Glutamatergic neuron (in vitro differentiated cells): ENCODE measurements at regions not wholly inside any gene's neighbourhood (a gene's known extent, or its start where the extent isn't known, plus 50 kb on each side); places are given as distances from the start of the nearest gene placed in this dataset.

Experiments
- DNase-seq: peaks from one replicate; pipeline ENCODE4 v3.0.0; 2022
- H3K27ac Mint-ChIP-seq: one replicate; pipeline ENCODE4 v1.8.0; 2020; ENCODE audit warnings: mild to moderate bottlenecking, mixed read lengths, inconsistent platforms; ENCODE audit not compliant: unreplicated experiment
- H3K27me3 Mint-ChIP-seq: one replicate; pipeline ENCODE4 v1.8.0; 2020; ENCODE audit warnings: mild to moderate bottlenecking, moderate library complexity, mixed read lengths, inconsistent platforms; ENCODE audit not compliant: unreplicated experiment
- H3K36me3 Mint-ChIP-seq: one replicate; pipeline ENCODE4 v1.8.0; 2020; ENCODE audit warnings: mild to moderate bottlenecking, mixed read lengths, inconsistent platforms; ENCODE audit not compliant: unreplicated experiment
- H3K4me1 Mint-ChIP-seq: one replicate; pipeline ENCODE4 v1.8.0; 2020; ENCODE audit warnings: mild to moderate bottlenecking, low read depth, mixed read lengths, inconsistent platforms; ENCODE audit not compliant: unreplicated experiment
- H3K4me3 Mint-ChIP-seq: one replicate; pipeline ENCODE4 v1.8.0; 2020; ENCODE audit warnings: mild to moderate bottlenecking, mixed read lengths, inconsistent platforms; ENCODE audit not compliant: unreplicated experiment
- H3K9me3 Mint-ChIP-seq: one replicate; pipeline ENCODE4 v1.8.0; 2020; ENCODE audit warnings: mild to moderate bottlenecking, moderate library complexity, mixed read lengths, inconsistent platforms; ENCODE audit not compliant: unreplicated experiment
- CTCF ChIP-seq: fragments of 200-600 bp; sonication (generic); IDR thresholded peaks from one replicate; pipeline ENCODE4 v1.5.0; 2021; ENCODE audit not compliant: partially characterized antibody, unreplicated experiment

GRCh38 chr2:19454125-19454524, 95.7 kb upstream of the OSR1 start:
- no peaks in the 10 kb centered on the region for H3K9me3 Mint-ChIP-seq
- no peak for TF ChIP-seq CTCF
- H3K36me3 Mint-ChIP-seq, result no peaks in the 10 kb centered on the region
- H3K27me3 Mint-ChIP-seq, result peaks cover 1% of the 10 kb centered on the region
- DNase-seq, result no peak
- no peak overlapping the region for H3K27ac Mint-ChIP-seq
- no peaks in the 10 kb centered on the region for H3K4me1 Mint-ChIP-seq
- no peak overlapping the region for H3K4me3 Mint-ChIP-seq

DNA sequence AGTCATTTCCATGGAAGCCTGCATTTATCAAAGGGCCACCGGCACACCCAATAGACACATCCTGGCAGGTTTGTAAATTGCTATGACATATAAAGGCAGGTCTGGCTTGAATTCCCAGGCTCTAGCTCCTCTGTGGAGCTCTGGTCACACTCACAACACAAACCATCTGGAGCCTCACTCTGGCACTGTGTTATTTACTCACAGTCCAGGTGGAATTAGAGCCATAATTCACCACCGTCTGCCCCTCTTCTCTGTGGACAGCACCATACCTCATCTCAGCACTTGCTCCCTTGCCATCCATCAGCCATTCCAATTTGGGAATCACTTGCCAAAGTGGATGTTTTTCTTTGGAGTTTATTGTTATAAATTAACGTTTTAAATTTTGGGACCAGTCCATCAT, 84.3 kb upstream of the OSR1 start:
- DNase-seq, result no peak
- no peak for TF ChIP-seq CTCF
- H3K4me1 Mint-ChIP-seq, result peaks cover 6% of the 10 kb centered on the region
- no peaks in the 10 kb centered on the region for H3K27me3 Mint-ChIP-seq
- H3K9me3 Mint-ChIP-seq, result no peaks in the 10 kb centered on the region
- H3K4me3 Mint-ChIP-seq, result no peak overlapping the region
- peaks cover 11% of the 10 kb centered on the region for H3K36me3 Mint-ChIP-seq
- H3K27ac Mint-ChIP-seq, result no peak overlapping the region

DNA sequence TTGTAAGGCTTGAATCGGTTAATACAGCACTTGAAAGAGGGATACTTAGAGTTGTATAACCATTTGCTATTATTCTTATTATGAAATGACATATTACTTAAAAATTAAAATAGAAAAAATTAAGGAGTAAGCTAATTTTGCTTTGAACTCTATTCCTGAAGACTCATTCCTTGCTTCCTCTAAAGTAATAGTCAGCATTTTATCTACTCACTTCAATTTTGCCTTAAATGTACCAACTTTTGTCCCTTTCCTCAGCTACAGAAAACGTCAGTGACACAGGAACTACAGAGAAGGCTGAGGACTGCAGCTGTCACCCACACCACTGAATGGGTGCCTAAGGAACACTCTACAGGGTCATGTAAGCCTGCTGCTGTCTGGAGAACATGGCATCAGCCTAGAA, 80.7 kb upstream of the OSR1 start:
- H3K27me3 Mint-ChIP-seq, result peaks cover 2% of the 10 kb centered on the region
- TF ChIP-seq CTCF, result no peak
- peaks cover 4% of the 10 kb centered on the region for H3K36me3 Mint-ChIP-seq
- H3K4me1 Mint-ChIP-seq, result peaks cover 14% of the 10 kb centered on the region
- H3K9me3 Mint-ChIP-seq, result no peaks in the 10 kb centered on the region
- no peak for DNase-seq
- no peak overlapping the region for H3K4me3 Mint-ChIP-seq
- no peak overlapping the region for H3K27ac Mint-ChIP-seq

DNA sequence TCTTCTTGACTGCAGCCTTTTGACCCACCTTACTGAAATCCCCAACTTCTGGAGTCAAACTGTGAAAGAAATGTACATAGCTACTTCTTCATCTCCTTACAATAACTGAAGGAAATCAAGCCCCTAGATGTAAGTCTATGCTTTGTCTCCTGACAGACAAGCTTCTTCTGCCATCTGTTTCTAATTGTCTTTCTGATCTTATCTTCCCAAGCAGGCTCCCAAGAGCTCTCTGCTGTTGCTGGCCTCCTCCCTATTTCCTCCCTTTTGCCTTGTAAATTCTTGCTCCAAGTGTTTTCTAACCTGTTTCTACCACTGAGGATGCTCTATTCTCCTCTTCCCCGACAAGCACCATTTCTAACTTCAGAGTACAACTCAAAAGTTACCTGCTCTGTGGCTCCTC, 77.4 kb upstream of the OSR1 start:
- no peak for TF ChIP-seq CTCF
- Mint-ChIP-seq H3K27ac (no peak overlapping the region), H3K36me3 (no peaks in the 10 kb centered on the region), H3K4me1 (peaks cover 17% of the 10 kb centered on the region), H3K9me3 (no peaks in the 10 kb centered on the region), H3K27me3 (peaks cover 2% of the 10 kb centered on the region), H3K4me3 (no peak overlapping the region)
- DNase-seq, result no peak

GRCh38 chr2:19434413-19434812, 76.0 kb upstream of the OSR1 start:
- no peak for DNase-seq
- no peak for TF ChIP-seq CTCF
- no peaks in the 10 kb centered on the region for H3K36me3 Mint-ChIP-seq
- H3K9me3 Mint-ChIP-seq, result peaks cover 2% of the 10 kb centered on the region
- no peak overlapping the region for H3K4me3 Mint-ChIP-seq
- no peak overlapping the region for H3K27ac Mint-ChIP-seq
- peaks cover 15% of the 10 kb centered on the region for H3K4me1 Mint-ChIP-seq
- peaks cover 2% of the 10 kb centered on the region for H3K27me3 Mint-ChIP-seq
